H1 (cell line): ENCODE measurements at regions not wholly inside any gene's neighbourhood (a gene's known extent, or its start where the extent isn't known, plus 50 kb on each side); places are given as distances from the start of the nearest gene placed in this dataset.

Experiments used
- CTCF ChIA-PET: fragments of 300-600 bp; sonication (Branson Sonifier 250); formaldehyde crosslinking; loops from one replicate; lab custom pipeline; 2021; ENCODE audit not compliant: partially characterized antibody; lab: Charles Lee
- POLR2A ChIA-PET: fragments of 300-600 bp; sonication (Branson Sonifier 250); formaldehyde crosslinking; loops from one replicate; lab custom pipeline; 2021; ENCODE audit warnings: inconsistent platforms; ENCODE audit not compliant: partially characterized antibody; lab: Charles Lee
- DNase-seq, 2 experiments: peaks; one replicate each; pipeline versions ENCODE4 v3.0.0 to v3.0.0-alpha.2; 2010 to 2022; ENCODE audit warnings: low spot score in 2 of 2, low read depth in 1 of 2, mixed read lengths in 1 of 2
- FAIRE-seq: peaks from 2 replicates; lab custom pipeline; 2011; peaks lifted over from hg19 to GRCh38; lab: Jason Lieb, UNC
- H2AFZ ChIP-seq: 2 replicates; pipeline ENCODE4 v1.8.1; 2012; ENCODE audit warnings: low read length, inconsistent platforms
- H2AK5ac ChIP-seq: 2 replicates; pipeline ENCODE4 v1.6.1; 2013; ENCODE audit warnings: low read depth, low read length
- H2BK120ac ChIP-seq: replicated peaks from 2 replicates; pipeline ENCODE3; 2013; ENCODE audit warnings: low read depth, low read length, inconsistent platforms
- H2BK12ac ChIP-seq: 2 replicates; pipeline ENCODE4 v1.6.1; 2013; ENCODE audit warnings: low read depth, low read length
- H2BK15ac ChIP-seq: 2 replicates; pipeline ENCODE4 v1.6.1; 2013; ENCODE audit warnings: low read length
- H2BK20ac ChIP-seq: 2 replicates; pipeline ENCODE4 v1.6.1; 2013; ENCODE audit warnings: low read length
- H2BK5ac ChIP-seq: 2 replicates; pipeline ENCODE4 v1.6.1; 2013; ENCODE audit warnings: low read depth, low read length
- H3K14ac ChIP-seq: 2 replicates; pipeline ENCODE4 v1.6.1; 2013; ENCODE audit warnings: inconsistent platforms; ENCODE audit not compliant: insufficient read length
- H3K18ac ChIP-seq: 2 replicates; pipeline ENCODE4 v1.6.1; 2013; ENCODE audit warnings: low read length; ENCODE audit errors: extremely low read depth
- H3K23ac ChIP-seq: 2 replicates; pipeline ENCODE4 v1.6.1; 2013; ENCODE audit warnings: inconsistent platforms; ENCODE audit not compliant: insufficient read length
- H3K23me2 ChIP-seq: 2 replicates; pipeline ENCODE4 v1.6.1; 2013; ENCODE audit warnings: low read depth, low read length
- H3K27ac ChIP-seq: 2 replicates; pipeline ENCODE4 v1.6.1; 2011; ENCODE audit warnings: low read depth, low read length, inconsistent platforms
- H3K27me3 ChIP-seq, 4 experiments: replicated peaks in 1 of 4; 1 replicate in 1 of 4; 2 replicates in 3 of 4; pipeline versions ENCODE4 v1.6.1 to v1.8.1; 2011 to 2013; ENCODE audit warnings: low read length in 3 of 4, mild to moderate bottlenecking in 3 of 4, inconsistent platforms in 2 of 4, mixed read lengths in 2 of 4, moderate library complexity in 1 of 4; ENCODE audit not compliant: control insufficient read depth in 3 of 4, insufficient read depth in 3 of 4; ENCODE audit errors: extremely low read depth in 1 of 4
- H3K36me3 ChIP-seq, 4 experiments: 2 replicates each; pipeline versions ENCODE4 v1.6.1 to v1.8.1; 2011 to 2013; ENCODE audit warnings: mild to moderate bottlenecking in 4 of 4, low read length in 3 of 4, moderate library complexity in 2 of 4, control low read depth in 1 of 4, inconsistent platforms in 1 of 4; ENCODE audit not compliant: insufficient read depth in 4 of 4, control insufficient read depth in 2 of 4
- H3K4ac ChIP-seq: replicated peaks from 2 replicates; pipeline ENCODE3; 2013; ENCODE audit warnings: low read length, low read depth, mixed read lengths, inconsistent platforms; ENCODE audit not compliant: insufficient read length
- H3K4me1 ChIP-seq, 4 experiments: replicated peaks in 1 of 4; 1 replicate in 1 of 4; 2 replicates in 3 of 4; pipeline versions ENCODE4 v1.6.1 to v1.8.1; 2011 to 2013; ENCODE audit warnings: low read length in 3 of 4, inconsistent platforms in 2 of 4, mixed read lengths in 1 of 4; ENCODE audit not compliant: insufficient read depth in 4 of 4, control insufficient read depth in 3 of 4
- H3K4me2 ChIP-seq, 2 experiments: 2 replicates each; pipeline versions ENCODE4 v1.6.1 to v1.8.1; 2011 to 2013; ENCODE audit warnings: low read depth in 2 of 2, low read length in 2 of 2, control low read depth in 1 of 2, inconsistent platforms in 1 of 2, mild to moderate bottlenecking in 1 of 2; ENCODE audit not compliant: insufficient read depth in 1 of 2
- H3K4me3 ChIP-seq, 4 experiments: fragments of 200-600, 300-600 bp in 1 of 4; sonication (generic), shearing (Covaris generic), sonication (Bioruptor Twin) in 1 of 4; 2 replicates each; pipeline versions ENCODE4 v1.5.1 to v1.8.1; 2011 to 2016; ENCODE audit warnings: low read length in 4 of 4, low read depth in 3 of 4, control low read depth in 2 of 4, inconsistent platforms in 2 of 4, mild to moderate bottlenecking in 2 of 4, mixed read lengths in 1 of 4, moderate library complexity in 1 of 4; ENCODE audit not compliant: insufficient read depth in 2 of 4; ENCODE audit errors: extremely low read depth in 1 of 4
- H3K56ac ChIP-seq: replicated peaks from 2 replicates; pipeline ENCODE3; 2013; ENCODE audit warnings: low read depth, mild to moderate bottlenecking, mixed read lengths, low read length, inconsistent platforms; ENCODE audit not compliant: insufficient read length
- H3K79me1 ChIP-seq: 2 replicates; pipeline ENCODE4 v1.6.1; 2013; ENCODE audit warnings: low read depth, low read length, control low read depth
- H3K79me2 ChIP-seq, 2 experiments: 2 replicates each; pipeline versions ENCODE4 v1.6.1 to v1.8.1; 2012 to 2013; ENCODE audit warnings: low read length in 2 of 2, mild to moderate bottlenecking in 2 of 2, inconsistent platforms in 1 of 2; ENCODE audit not compliant: insufficient read depth in 2 of 2, control insufficient read depth in 1 of 2
- H3K9ac ChIP-seq, 4 experiments: replicated peaks in 1 of 4; 1 replicate in 1 of 4; 2 replicates in 3 of 4; pipeline versions ENCODE4 v1.6.1 to v1.8.1; 2011 to 2013; ENCODE audit warnings: low read depth in 3 of 4, low read length in 3 of 4, control low read depth in 2 of 4, mild to moderate bottlenecking in 2 of 4, moderate library complexity in 2 of 4, inconsistent platforms in 1 of 4; ENCODE audit errors: extremely low read depth in 1 of 4
- H3K9me3 ChIP-seq, 2 experiments: 2 replicates each; pipeline versions ENCODE4 v1.6.1 to v1.8.1; 2012 to 2013; ENCODE audit warnings: mild to moderate bottlenecking in 2 of 2, moderate library complexity in 2 of 2, control low read depth in 1 of 2, inconsistent platforms in 1 of 2, low read depth in 1 of 2, low read length in 1 of 2, mixed read lengths in 1 of 2; ENCODE audit not compliant: insufficient read depth in 2 of 2
- H4K20me1 ChIP-seq, 2 experiments: replicated peaks in 1 of 2; 2 replicates each; pipeline versions ENCODE3 to v1.8.1; 2011 to 2013; ENCODE audit warnings: inconsistent platforms in 2 of 2, low read length in 2 of 2, mild to moderate bottlenecking in 1 of 2; ENCODE audit not compliant: insufficient read depth in 2 of 2, control insufficient read depth in 1 of 2
- H4K5ac ChIP-seq: 2 replicates; pipeline ENCODE4 v1.6.1; 2013; ENCODE audit warnings: low read length, low read depth, mixed read lengths, inconsistent platforms; ENCODE audit not compliant: insufficient read length
- H4K8ac ChIP-seq: 2 replicates; pipeline ENCODE4 v1.8.0; 2013; ENCODE audit warnings: mild to moderate bottlenecking, moderate library complexity, low read length, inconsistent platforms; ENCODE audit not compliant: insufficient read depth; ENCODE audit errors: extremely low read depth
- H4K91ac ChIP-seq: replicated peaks from 2 replicates; pipeline ENCODE3; 2013; ENCODE audit warnings: low read length, mixed read lengths, inconsistent platforms; ENCODE audit not compliant: insufficient read length
- FOSL1 ChIP-seq: IDR thresholded peaks from 2 replicates; pipeline ENCODE4 v1.6.1; 2011; ENCODE audit warnings: mild to moderate bottlenecking, low read depth, low read length, moderate library complexity; ENCODE audit not compliant: insufficient read depth
- NANOG ChIP-seq: IDR thresholded peaks from 2 replicates; pipeline ENCODE4 v1.6.1; 2011; ENCODE audit warnings: low read length, low read depth, mild to moderate bottlenecking, inconsistent platforms; ENCODE audit not compliant: insufficient read depth, poor library complexity, severe bottlenecking
- RBBP5 ChIP-seq: IDR thresholded peaks from 2 replicates; pipeline ENCODE4 v1.7.1; 2012; ENCODE audit warnings: low read depth, mild to moderate bottlenecking, inconsistent platforms, low read length, moderate library complexity, borderline replicate concordance
- RNF2 ChIP-seq: fragments of 200-900, 300-1000 bp; sonication (generic); IDR thresholded peaks from 2 replicates; pipeline ENCODE4 v1.7.1; 2016; ENCODE audit warnings: borderline replicate concordance, low read depth, mild to moderate bottlenecking, antibody characterized with exemption, low read length; ENCODE audit not compliant: poor library complexity, severe bottlenecking; ENCODE audit errors: missing control alignments
- SP4 ChIP-seq: IDR thresholded peaks from 2 replicates; pipeline ENCODE4 v1.6.1; 2012; ENCODE audit warnings: low read length, inconsistent platforms
- TCF12 ChIP-seq: IDR thresholded peaks from 2 replicates; pipeline ENCODE4 v1.6.1; 2011; ENCODE audit warnings: low read depth, mild to moderate bottlenecking, low read length
- WGBS, 2 experiments: shearing (Covaris generic) in 1 of 2; methylation state at CpG; one replicate each; pipeline versions ENCODE4 v1.1.6 to v1.1.7; 2013 to 2015; ENCODE audit warnings: low lambda C conversion rate in 2 of 2, mixed read lengths in 2 of 2, inconsistent platforms in 1 of 2, low coverage in 1 of 2, missing lambda C conversion rate in 1 of 2; ENCODE audit not compliant: insufficient replicate concordance in 2 of 2, insufficient coverage in 1 of 2, insufficient read length in 1 of 2; ENCODE audit errors: extremely low coverage in 1 of 2, missing lambda C conversion rate in 1 of 2; 5-methylcytosine and 5-hydroxymethylcytosine counted together

DNA sequence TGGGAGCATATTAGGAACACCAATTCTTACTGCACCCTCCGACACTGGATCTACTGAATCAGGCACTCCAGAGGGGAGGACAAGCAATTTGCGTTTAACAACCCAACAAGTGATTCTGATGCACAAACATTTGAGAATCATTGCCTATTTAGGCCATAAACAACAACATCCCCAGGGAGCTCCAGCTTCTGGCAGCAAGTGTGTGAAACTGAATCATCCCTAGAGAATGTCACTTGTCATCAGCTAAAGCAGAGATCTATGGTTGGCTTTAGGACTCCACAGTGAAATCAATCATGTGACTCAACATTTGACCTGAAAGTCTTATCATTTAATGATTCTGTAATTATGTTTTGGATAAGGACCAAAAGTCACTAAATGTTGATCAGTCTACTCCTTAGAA, 505.0 kb upstream of the FLRT2 start:
- TF ChIP-seq FOSL1 (no peak), SP4 (no peak), NANOG (no peak), RBBP5 (no peak), TCF12 (no peak), RNF2 (no peak)
- Histone ChIP-seq H2BK120ac (no peak overlapping the region), H3K4ac (no peak overlapping the region), H3K14ac (no peak overlapping the region), H3K23me2 (no peaks in the 10 kb centered on the region), H3K23ac (no peak overlapping the region), H4K20me1 (no peaks in the 10 kb centered on the region), H2BK20ac (no peak overlapping the region), H2AK5ac (no peak overlapping the region), H2AFZ (no peak overlapping the region), H3K18ac (no peak overlapping the region), H4K5ac (no peak overlapping the region), H3K27me3 (no peaks in the 10 kb centered on the region), H3K27ac (no peak overlapping the region), H2BK15ac (no peak overlapping the region), H3K9me3 (no peaks in the 10 kb centered on the region; a peak in 1 of 4 replicates), H3K79me2 (no peaks in the 10 kb centered on the region), H3K4me1 (no peaks in the 10 kb centered on the region), H2BK5ac (no peak overlapping the region), H4K91ac (no peak overlapping the region), H4K8ac (no peak overlapping the region), H3K79me1 (no peaks in the 10 kb centered on the region), H3K4me3 (no peak overlapping the region), H3K36me3 (no peaks in the 10 kb centered on the region), H3K9ac (no peak overlapping the region), H2BK12ac (no peak overlapping the region), H3K56ac (no peak overlapping the region), H3K4me2 (no peak overlapping the region)
- 88% methylated on average over 2 of the region's 2 CpGs; no CpG with 5 or more reads in 1 of the 2 experiments for WGBS, 2 experiments
- FAIRE-seq (no peak), DNase-seq (no peak)
- CTCF ChIA-PET = interaction anchor here (0.6 kb wide), 2 partner anchors 224 to 1023 kb away, joined by 3 to 5 read pairs; no protein-coding TSS in a partner anchor
- POLR2A ChIA-PET = no interaction called here
